CD14-positive monocyte (primary cell): ENCODE measurements at regions not wholly inside any gene's neighbourhood (a gene's known extent, or its start where the extent isn't known, plus 50 kb on each side); places are given as distances from the start of the nearest gene placed in this dataset.

Experiments used
- DNase-seq, 3 donors: peaks; one replicate each; pipeline ENCODE4 v3.0.0-alpha.2; 2011 to 2022
- H2AFZ ChIP-seq: 2 replicates; pipeline ENCODE4 v1.6.0; 2012; ENCODE audit warnings: mild to moderate bottlenecking, low read depth, low read length, inconsistent platforms; ENCODE audit not compliant: insufficient read depth, poor library complexity, severe bottlenecking
- H3K27ac ChIP-seq, 2 donors: 1 replicate in 1 of 2; 2 replicates in 1 of 2; pipeline ENCODE4 v1.5.1; 2012 to 2013; ENCODE audit warnings: low read length in 2 of 2, control low read depth in 1 of 2, inconsistent platforms in 1 of 2, low read depth in 1 of 2, mild to moderate bottlenecking in 1 of 2
- H3K27me3 ChIP-seq, 2 donors: one replicate each; pipeline versions ENCODE4 v1.6.0 to v1.6.1; 2011 to 2013; ENCODE audit warnings: low read length in 2 of 2; ENCODE audit not compliant: control insufficient read depth in 2 of 2, insufficient read depth in 2 of 2
- H3K36me3 ChIP-seq, 2 donors: replicated peaks in 1 of 2; 1 replicate in 1 of 2; 2 replicates in 1 of 2; pipeline versions ENCODE4 v1.5.1 to v1.6.1; 2012 to 2013; ENCODE audit warnings: low read length in 2 of 2, control low read depth in 1 of 2, inconsistent platforms in 1 of 2, mild to moderate bottlenecking in 1 of 2; ENCODE audit not compliant: insufficient read depth in 2 of 2, control insufficient read depth in 1 of 2
- H3K4me1 ChIP-seq, 2 donors: 1 replicate in 1 of 2; 2 replicates in 1 of 2; pipeline versions ENCODE4 v1.5.1 to v1.6.1; 2012 to 2013; ENCODE audit warnings: low read length in 2 of 2, control low read depth in 1 of 2, inconsistent platforms in 1 of 2, mild to moderate bottlenecking in 1 of 2, moderate library complexity in 1 of 2; ENCODE audit not compliant: insufficient read depth in 2 of 2, control insufficient read depth in 1 of 2
- H3K4me2 ChIP-seq: replicated peaks from 2 replicates; pipeline ENCODE3; 2012; ENCODE audit warnings: low read length, moderate library complexity, mild to moderate bottlenecking; ENCODE audit not compliant: poor library complexity, severe bottlenecking; ENCODE audit errors: extremely low read depth
- H3K4me3 ChIP-seq, 3 experiments: fragments of 200-600 bp in 1 of 3; sonication (generic) in 1 of 3; replicated peaks in 1 of 3; 1 replicate in 2 of 3; 2 replicates in 1 of 3; pipeline ENCODE4 v1.5.1; 2011 to 2013; ENCODE audit warnings: low read length in 3 of 3, mild to moderate bottlenecking in 3 of 3, control low read depth in 2 of 3, low read depth in 2 of 3, inconsistent platforms in 1 of 3, moderate library complexity in 1 of 3
- H3K79me2 ChIP-seq: 2 replicates; pipeline ENCODE4 v1.6.0; 2012; ENCODE audit warnings: mild to moderate bottlenecking, control low read depth, inconsistent platforms, low read length, moderate library complexity; ENCODE audit not compliant: insufficient read depth
- H3K9ac ChIP-seq: 2 replicates; pipeline ENCODE4 v1.6.0; 2017; ENCODE audit warnings: low read length, mild to moderate bottlenecking; ENCODE audit not compliant: insufficient read depth, poor library complexity, severe bottlenecking
- H3K9me3 ChIP-seq, 2 donors: replicated peaks in 1 of 2; 1 replicate in 1 of 2; 2 replicates in 1 of 2; pipeline versions ENCODE4 v1.5.1 to v1.6.1; 2012 to 2013; ENCODE audit warnings: low read length in 2 of 2, control low read depth in 1 of 2; ENCODE audit not compliant: control insufficient read depth in 1 of 2, insufficient read depth in 1 of 2
- H4K20me1 ChIP-seq: 2 replicates; pipeline ENCODE4 v1.6.0; 2012; ENCODE audit warnings: mild to moderate bottlenecking, low read length, control low read depth, moderate library complexity; ENCODE audit not compliant: insufficient read depth
- H3K27ac Mint-ChIP-seq, 7 donors: one replicate each; pipeline ENCODE4 v1.8.0; 2020; ENCODE audit warnings: mild to moderate bottlenecking in 7 of 7, mixed read lengths in 7 of 7, moderate library complexity in 6 of 7, inconsistent platforms in 2 of 7
- H3K27me3 Mint-ChIP-seq, 3 donors: one replicate each; pipeline ENCODE4 v1.8.0; 2021 to 2022; ENCODE audit warnings: low read depth in 3 of 3, mild to moderate bottlenecking in 3 of 3, mixed read lengths in 3 of 3, moderate library complexity in 3 of 3, inconsistent platforms in 1 of 3
- H3K36me3 Mint-ChIP-seq, 2 donors: one replicate each; pipeline ENCODE4 v1.8.0; 2020; ENCODE audit warnings: mixed read lengths in 2 of 2, inconsistent platforms in 1 of 2, mild to moderate bottlenecking in 1 of 2
- H3K4me1 Mint-ChIP-seq: one replicate; pipeline ENCODE4 v1.8.0; 2020; ENCODE audit warnings: mild to moderate bottlenecking, mixed read lengths
- H3K4me3 Mint-ChIP-seq, 2 donors: one replicate each; pipeline ENCODE4 v1.8.0; 2020; ENCODE audit warnings: mild to moderate bottlenecking in 2 of 2, mixed read lengths in 2 of 2, moderate library complexity in 1 of 2
- H3K9me3 Mint-ChIP-seq, 7 donors: one replicate each; pipeline ENCODE4 v1.8.0; 2020 to 2022; ENCODE audit warnings: mixed read lengths in 7 of 7, mild to moderate bottlenecking in 6 of 7, moderate library complexity in 6 of 7, inconsistent platforms in 2 of 7
- CTCF ChIP-seq: fragments of 200-600 bp; IDR thresholded peaks from one replicate; pipeline ENCODE4 v1.8.0; 2022; ENCODE audit warnings: antibody characterized with exemption, mild to moderate bottlenecking
- WGBS: methylation state at CpG from one replicate; pipeline ENCODE4 v1.1.5; 2013; ENCODE audit warnings: missing lambda C conversion rate; ENCODE audit not compliant: insufficient coverage; 5-methylcytosine and 5-hydroxymethylcytosine counted together
- intact Hi-C, 2 donors: fragments of 100-400 bp; cut with micrococcal nuclease; formaldehyde crosslinking; loops; one replicate each; pipeline versions ENCODE4 v1.15.0 to v1.15.1; 2023

- no peak for TF ChIP-seq CTCF
- intact Hi-C loops, result no loop called here
- no peak overlapping the region for H3K9ac ChIP-seq
- no peak overlapping the region for H2AFZ ChIP-seq
- Mint-ChIP-seq H3K36me3 (no peaks in the 10 kb centered on the region), H3K9me3 (peaks cover 3 to 17% (median 7%) of the 10 kb centered on the region in 7 donors), H3K4me3 (no peak overlapping the region), H3K27ac (no peak overlapping the region), H3K27me3 (peaks cover 0 to under 1% (median 0%) of the 10 kb centered on the region in 3 donors), H3K4me1 (no peaks in the 10 kb centered on the region)
- H3K4me3 ChIP-seq, result no peak overlapping the region
- no peaks in the 10 kb centered on the region for H3K36me3 ChIP-seq
- no CpG with 5 or more reads among the region's 3 CpGs for WGBS
- DNase-seq, result no peak
- no peaks in the 10 kb centered on the region for H3K4me1 ChIP-seq
- no peaks in the 10 kb centered on the region for H3K27me3 ChIP-seq
- no peak overlapping the region for H3K4me2 ChIP-seq
- no peaks in the 10 kb centered on the region for H4K20me1 ChIP-seq
- no peak overlapping the region for H3K27ac ChIP-seq
- H3K9me3 ChIP-seq, result peaks cover 0 to 10% of the 10 kb centered on the region in 2 donors
- no peaks in the 10 kb centered on the region for H3K79me2 ChIP-seq
These were observed 238.1 kb upstream of the STS start for GRCh38 chrX:6909396-6909795.

GRCh38 chrX:6906608-6907007 is 240.9 kb upstream of the STS start:
- Histone ChIP-seq H3K4me1 (no peaks in the 10 kb centered on the region), H3K27ac (no peak overlapping the region), H3K9ac (no peak overlapping the region), H2AFZ (no peak overlapping the region), H3K4me3 (no peak overlapping the region), H3K27me3 (no peaks in the 10 kb centered on the region), H3K79me2 (no peaks in the 10 kb centered on the region), H3K9me3 (peaks cover 0 to 10% of the 10 kb centered on the region in 2 donors), H4K20me1 (no peaks in the 10 kb centered on the region), H3K4me2 (no peak overlapping the region), H3K36me3 (no peaks in the 10 kb centered on the region)
- no peak for TF ChIP-seq CTCF
- intact Hi-C loops, result no loop called here
- H3K4me3 Mint-ChIP-seq, result no peak overlapping the region
- no peak for DNase-seq
- H3K4me1 Mint-ChIP-seq, result no peaks in the 10 kb centered on the region
- peaks cover 0 to 1% (median 0%) of the 10 kb centered on the region in 3 donors for H3K27me3 Mint-ChIP-seq
- no peaks in the 10 kb centered on the region for H3K36me3 Mint-ChIP-seq
- WGBS, result no CpG with 5 or more reads among the region's 1 CpG
- H3K27ac Mint-ChIP-seq, result no peak overlapping the region
- peaks cover 2 to 29% (median 7%) of the 10 kb centered on the region in 7 donors for H3K9me3 Mint-ChIP-seq
